HepG2 (cell line): ENCODE measurements at regions not wholly inside any gene's neighbourhood (a gene's known extent, or its start where the extent isn't known, plus 50 kb on each side); places are given as distances from the start of the nearest gene placed in this dataset.

Experiments
- ELF4 ChIP-seq: sonication (generic); formaldehyde crosslinking; IDR thresholded peaks from 2 replicates; pipeline ENCODE4 v1.5.0; 2020; ENCODE audit warnings: missing genetic modification reagents, mild to moderate bottlenecking, moderate library complexity, borderline replicate concordance
- PRDM15 ChIP-seq: sonication (generic); formaldehyde crosslinking; IDR thresholded peaks from 2 replicates; pipeline ENCODE4 v1.4.0; 2020; ENCODE audit warnings: missing genetic modification reagents
- RERE ChIP-seq: IDR thresholded peaks from 2 replicates; pipeline ENCODE4 v1.6.1; 2016; ENCODE audit warnings: low read depth, missing genetic modification reagents, missing compliant biosample characterization
- SNAPC2 ChIP-seq: sonication (generic); formaldehyde crosslinking; IDR thresholded peaks from 2 replicates; pipeline ENCODE4 v1.8.1; 2022; ENCODE audit warnings: mild to moderate bottlenecking, missing genetic modification reagents
- TBP ChIP-seq: sonication (generic); formaldehyde crosslinking; IDR thresholded peaks from 2 replicates; pipeline ENCODE4 v1.5.0; 2020; ENCODE audit warnings: missing genetic modification reagents
- ZNF749 ChIP-seq: sonication (generic); formaldehyde crosslinking; IDR thresholded peaks from 2 replicates; pipeline ENCODE4 v1.8.0; 2022; ENCODE audit warnings: mild to moderate bottlenecking, missing genetic modification reagents, moderate library complexity, borderline replicate concordance
- ZSCAN21 ChIP-seq: sonication (generic); formaldehyde crosslinking; IDR thresholded peaks from 2 replicates; pipeline ENCODE4 v1.8.0; 2022; ENCODE audit warnings: mild to moderate bottlenecking, missing genetic modification reagents, moderate library complexity, borderline replicate concordance

- TF ChIP-seq PRDM15 (CRISPR knock-in tag): no peak
- TF ChIP-seq RERE: no peak
- no peak for TF ChIP-seq ELF4 (CRISPR knock-in tag)
- TF ChIP-seq ZNF749 (CRISPR knock-in tag): no peak
- no peak for TF ChIP-seq ZSCAN21 (CRISPR knock-in tag)
- no peak for TF ChIP-seq TBP (CRISPR knock-in tag)
- TF ChIP-seq SNAPC2: no peak
These were observed 170.0 kb downstream of the FOXG1 start for GRCh38 chr14:28936601-28937000.
